ENCODE measurements at regions not wholly inside any gene's neighbourhood (a gene's known extent, or its start where the extent isn't known, plus 50 kb on each side); places are given as distances from the start of the nearest gene placed in this dataset.

DNA sequence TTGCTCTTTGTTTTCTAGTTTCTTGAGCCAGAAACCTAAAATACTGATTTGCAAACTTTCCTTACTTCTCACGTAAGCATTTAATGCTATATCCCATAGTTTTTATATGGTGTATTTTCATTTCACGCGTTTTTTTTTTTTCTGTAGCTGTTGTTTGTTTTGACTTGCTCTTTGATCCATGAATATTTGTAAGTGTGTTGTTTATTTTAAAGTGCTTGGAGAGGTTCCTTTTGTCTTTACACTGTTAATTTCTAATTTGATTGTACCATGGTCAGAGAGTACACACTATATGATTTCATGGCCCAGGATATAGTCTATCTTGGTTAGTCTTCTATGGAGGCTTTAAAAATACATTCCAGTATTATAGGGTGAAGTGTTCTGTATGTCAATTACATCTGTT is 84.8 kb upstream of the RNF217 start:
- DNase-seq (ENCODE audit: low spot score), result no peak

DNA sequence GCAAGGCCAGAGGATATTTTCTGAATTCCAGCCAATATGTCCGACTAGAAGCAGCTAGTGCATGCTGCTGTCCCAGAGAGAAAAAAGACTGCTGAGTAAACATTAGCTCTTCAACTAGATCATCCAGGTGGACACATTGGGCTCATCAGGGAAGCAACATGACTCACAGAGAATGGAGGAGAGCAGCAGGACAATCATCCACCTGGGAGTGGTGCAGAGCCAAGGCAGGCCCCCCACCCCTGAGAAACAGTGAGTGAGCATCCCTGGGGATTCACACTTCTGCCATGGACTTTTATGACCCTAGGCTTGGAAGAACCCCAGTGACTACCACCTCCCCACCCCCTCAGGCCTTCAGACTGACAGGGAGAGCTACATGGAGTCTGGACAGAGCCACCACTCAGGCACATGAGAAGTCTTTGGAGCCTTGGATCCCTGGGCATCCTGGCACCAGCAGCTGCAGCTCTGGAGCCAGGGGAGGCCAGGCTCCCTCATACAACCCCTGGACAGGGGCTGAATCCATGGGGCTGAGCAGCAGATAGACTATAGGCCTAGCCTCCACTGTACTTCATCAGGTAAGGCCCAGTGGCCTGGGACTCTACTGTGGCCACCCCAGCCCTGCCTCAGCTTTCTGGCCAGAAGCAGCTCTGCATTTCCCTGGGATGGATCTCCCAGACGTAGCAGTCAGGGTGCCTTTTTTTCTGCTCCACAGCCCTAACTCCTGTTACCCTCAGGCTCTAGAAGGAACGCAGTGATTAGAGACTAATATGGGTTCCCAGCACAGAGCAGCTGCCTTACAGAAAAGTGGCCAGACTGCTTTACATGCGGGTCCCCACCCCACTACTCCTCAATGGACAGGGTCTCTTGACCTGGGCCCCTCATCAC is 82.9 kb upstream of the RNF217 start:
- no peak for DNase-seq (ENCODE audit: low spot score)

DNA sequence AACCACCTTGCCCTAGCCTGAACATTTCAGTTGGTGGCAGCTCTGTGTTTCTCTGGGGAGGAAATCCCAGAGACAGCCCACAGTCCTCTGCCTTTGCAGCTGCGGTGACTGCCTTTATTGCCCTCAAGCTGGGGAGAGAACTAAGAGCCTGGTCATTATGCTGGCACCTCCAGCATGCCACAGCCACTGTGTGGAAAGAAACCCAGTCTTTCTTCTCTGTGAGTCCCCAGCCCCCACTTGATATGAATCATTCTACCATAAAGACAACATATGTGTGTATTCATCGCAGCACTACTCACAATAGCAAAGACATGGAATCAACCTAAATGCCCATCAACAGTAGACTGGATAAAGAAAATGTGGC is 82.3 kb upstream of the RNF217 start:
- no peak for DNase-seq (ENCODE audit: low spot score)

DNA sequence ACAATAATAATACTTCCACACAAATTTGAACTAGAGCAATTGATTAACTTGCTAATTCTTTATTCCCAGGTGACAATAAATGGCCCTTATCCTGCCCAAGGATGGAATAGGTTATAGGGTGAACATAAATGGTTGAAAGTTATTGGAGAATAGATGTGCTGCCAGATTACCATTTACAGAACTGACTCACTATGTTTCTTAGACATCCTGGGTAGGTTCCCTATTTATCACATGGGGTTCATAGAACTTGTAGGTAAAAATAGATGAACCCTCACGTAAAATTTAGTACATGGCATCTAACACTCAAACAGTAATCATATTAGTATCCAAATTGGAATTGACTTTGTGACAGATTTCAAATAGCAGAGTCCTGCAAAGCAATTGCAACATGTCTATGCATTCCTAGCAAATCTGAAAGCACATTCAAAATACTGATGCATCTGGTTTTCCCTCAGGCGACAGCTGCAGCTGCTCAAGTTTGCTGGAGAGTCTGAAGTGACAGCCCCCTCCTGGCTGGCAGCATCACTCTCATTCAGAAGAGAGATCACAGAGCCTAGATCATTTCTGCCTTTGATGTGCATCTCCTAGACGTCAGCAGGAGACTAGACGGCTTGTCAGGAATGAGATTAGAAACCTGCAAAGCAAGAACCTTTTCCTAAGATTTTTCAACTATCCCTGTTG is 80.2 kb upstream of the RNF217 start:
- peak; percentile 24 for DNase-seq (ENCODE audit: low spot score)

DNA sequence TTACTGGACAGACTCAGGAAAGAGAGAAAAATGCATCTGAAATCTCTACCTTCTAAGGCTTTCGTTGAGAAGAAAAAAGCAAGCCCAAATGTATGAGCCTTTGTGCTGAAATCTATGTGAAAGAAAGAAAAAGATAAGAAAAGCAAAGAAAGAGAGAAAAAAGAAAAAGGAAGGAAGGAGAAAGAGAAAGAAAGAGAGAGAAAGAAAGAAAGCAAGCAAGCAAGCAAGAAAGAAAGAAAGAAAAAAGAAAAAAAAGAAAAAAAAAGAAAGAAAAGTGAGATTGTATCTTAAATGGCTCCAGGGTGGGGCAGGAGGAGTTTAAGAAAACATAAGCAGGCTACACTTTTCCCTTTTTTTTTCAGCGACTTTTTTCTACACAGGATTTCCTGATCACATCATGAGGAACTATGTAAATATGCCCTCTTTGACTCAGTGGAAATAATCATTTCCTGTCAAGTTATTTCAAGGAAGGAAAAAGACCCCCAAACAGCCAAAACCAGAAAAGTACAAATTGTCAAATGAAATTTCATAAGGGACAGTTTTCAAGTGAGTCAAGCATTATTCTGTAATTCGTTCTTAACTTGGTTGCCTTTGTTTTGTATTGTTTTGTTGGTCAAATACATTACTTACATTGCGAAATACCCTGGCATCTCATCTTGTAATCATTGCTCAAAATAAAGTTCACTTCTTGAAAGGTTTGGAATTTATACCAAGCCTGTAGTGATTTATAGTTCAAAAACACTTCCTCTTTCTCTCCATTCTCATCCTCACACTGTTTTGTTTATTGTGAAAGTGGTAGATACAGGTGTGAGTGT is 79.5 kb upstream of the RNF217 start:
- DNase-seq (ENCODE audit: low spot score), result peak; percentile 18

DNA sequence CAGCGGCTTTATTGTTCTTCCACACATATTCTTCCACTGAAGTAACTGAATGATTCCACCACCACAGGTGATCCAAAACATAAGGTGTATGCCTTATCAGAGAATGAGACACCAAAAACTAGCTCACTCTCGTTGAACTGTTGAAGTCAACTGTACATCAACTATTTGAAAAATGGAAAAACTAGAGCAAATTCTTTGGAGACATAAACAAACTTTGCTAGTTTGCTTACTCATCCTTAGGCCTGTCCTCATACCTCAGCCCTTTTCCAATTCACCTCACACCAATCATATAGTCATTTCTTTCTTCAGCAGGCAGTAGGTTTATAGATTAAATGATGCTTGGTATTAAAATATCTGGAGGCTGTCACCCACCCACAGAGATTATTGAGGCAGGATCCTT is 77.1 kb upstream of the RNF217 start:
- no peak for DNase-seq (ENCODE audit: low spot score)

DNA sequence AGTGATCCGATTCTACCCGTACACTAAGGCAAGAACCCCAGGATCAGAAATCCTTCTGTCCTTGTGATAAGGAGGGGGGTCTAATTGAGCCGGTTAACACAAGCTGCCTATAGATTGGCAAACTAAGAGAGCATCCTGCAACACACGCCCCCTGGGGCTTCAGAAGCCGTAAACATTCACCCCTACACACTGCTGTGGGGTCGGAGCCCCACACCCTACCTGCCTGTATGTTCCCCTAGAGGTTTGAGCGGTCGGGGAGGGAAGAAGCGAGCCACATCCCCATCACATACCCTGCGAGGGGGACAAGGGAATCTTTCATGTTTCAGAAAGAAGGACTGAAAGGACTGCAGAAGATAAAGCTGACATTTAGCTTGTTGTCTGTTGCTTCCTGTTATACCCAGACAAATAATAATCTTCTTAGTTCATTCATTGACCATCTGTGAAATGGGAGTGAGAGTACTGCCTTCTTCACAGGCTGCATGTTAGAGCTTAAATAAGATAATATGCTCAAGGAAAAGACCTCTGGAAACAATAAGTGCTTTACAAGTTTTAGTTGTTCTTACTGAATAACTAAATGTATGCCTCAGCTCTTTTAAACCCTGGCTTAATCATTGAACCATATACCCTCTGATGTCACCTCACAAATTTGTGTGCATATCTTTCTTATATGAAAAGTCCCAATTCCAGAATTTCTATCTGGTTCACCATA is 74.2 kb upstream of the RNF217 start:
- no peak for DNase-seq (ENCODE audit: low spot score)

DNA sequence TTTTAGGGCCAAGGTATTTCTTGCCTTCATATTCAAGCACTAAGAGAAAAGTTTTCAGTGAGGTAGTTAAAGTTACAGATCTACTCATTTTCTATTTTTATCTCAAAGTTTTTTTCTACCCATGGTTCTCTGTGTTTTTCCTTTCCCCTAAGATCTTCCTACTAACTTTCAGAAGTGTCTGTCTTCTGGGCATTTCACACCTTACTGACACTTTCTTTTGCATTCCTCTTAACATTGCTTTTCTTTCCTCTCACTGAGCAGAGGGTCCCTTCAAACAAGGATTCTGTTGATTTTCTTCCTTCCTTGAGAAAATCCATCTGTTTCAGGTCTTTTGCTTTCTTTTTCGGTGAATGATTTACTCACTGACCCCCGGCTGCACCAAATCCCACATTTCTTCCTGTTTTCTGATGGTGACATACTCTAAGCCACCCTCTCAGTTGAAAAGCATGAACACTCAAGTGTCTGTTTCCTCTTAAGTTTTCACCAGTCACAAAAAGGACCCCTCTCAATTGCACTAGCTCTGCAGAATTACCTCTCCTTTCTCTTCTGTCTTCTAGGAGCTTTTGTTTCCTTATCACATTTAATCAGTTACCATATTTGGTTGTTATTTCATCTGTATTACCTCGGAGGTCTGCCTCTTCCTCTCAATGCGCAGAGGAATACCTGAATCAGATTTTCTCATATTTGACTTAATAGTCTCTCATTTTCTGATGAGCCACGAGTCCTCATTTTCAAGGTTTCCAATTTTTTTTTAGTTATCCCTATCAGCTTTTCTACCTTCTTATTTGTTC is 73.5 kb upstream of the RNF217 start:
- no peak for DNase-seq (ENCODE audit: low spot score)

DNA sequence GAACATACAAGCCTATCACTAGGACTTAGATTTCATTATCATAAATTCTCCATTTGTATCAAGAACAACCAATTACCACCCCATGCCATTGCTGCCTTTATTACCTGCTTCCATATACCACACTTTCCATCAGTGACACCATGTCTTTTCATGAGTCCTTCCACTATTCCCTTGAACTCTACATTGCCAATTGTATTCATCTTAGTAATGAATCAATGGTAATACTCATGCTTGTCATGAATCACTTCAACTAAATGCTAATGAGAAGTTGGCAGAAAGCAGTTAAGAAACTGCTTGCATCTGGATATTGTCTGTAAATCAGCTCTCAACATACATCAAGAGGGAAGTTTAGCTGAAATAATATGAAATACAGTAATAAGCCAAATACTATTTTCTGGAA is 61.2 kb upstream of the RNF217 start:
- no peak for DNase-seq (ENCODE audit: low spot score)

DNA sequence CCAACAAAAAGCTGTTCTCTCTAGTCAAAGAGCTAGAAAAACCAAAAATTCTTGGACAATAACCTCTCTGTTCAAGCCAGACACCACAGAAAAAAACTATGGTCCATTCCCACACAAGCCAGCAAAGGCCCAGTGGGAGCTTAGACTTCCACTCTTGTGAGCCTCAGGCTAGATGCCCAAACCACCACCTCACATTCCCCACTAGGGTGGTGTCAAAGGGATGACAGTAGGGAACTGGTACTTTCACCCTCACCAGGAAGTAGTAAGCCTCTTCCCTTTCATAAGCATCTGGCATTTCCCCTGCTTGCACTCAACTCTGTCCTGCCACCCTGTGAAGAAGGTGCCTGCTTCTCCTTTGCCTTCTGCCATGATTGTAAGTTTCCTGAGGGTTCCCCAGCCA is 58.4 kb upstream of the RNF217 start:
- DNase-seq (ENCODE audit: low spot score), result no peak

DNA sequence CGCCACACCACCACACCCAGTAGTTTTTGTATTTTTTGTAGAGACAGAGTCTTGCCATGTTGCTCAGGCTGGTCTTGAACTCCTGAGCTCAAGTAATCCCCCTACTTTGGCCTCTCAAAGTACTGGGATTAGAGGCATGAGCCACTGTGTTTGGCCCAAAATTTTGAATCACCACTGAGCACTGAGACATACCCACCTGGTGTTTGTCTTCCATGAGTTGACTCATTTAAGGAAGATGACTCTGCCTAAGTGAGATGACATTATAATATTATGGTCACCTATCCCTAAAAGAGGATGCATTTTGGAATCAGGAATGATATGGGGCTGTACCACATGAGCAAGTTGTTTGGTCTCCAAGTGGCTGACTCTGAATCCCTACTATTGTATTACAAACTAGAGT is 54.6 kb upstream of the RNF217 start:
- no peak for DNase-seq (ENCODE audit: low spot score)
